HFFc6 (cell line): ENCODE measurements at regions not wholly inside any gene's neighbourhood (a gene's known extent, or its start where the extent isn't known, plus 50 kb on each side); places are given as distances from the start of the nearest gene placed in this dataset.

Experiments
- DNase-seq: peaks from one replicate; pipeline ENCODE4 v3.0.0-alpha.2; 2018
- H3K27ac Mint-ChIP-seq: 2 replicates; pipeline ENCODE4 v1.8.0; 2020; ENCODE audit warnings: mild to moderate bottlenecking, mixed read lengths
- H3K27me3 Mint-ChIP-seq: 2 replicates; pipeline ENCODE4 v1.8.0; 2021; ENCODE audit warnings: mild to moderate bottlenecking, moderate library complexity, mixed read lengths; ENCODE audit not compliant: insufficient read depth
- H3K36me3 Mint-ChIP-seq: 2 replicates; pipeline ENCODE4 v1.8.0; 2021; ENCODE audit warnings: low read depth, mixed read lengths
- H3K4me1 Mint-ChIP-seq: 2 replicates; pipeline ENCODE4 v1.8.0; 2020; ENCODE audit warnings: low read depth, mixed read lengths
- H3K4me3 Mint-ChIP-seq: 2 replicates; pipeline ENCODE4 v1.8.0; 2020; ENCODE audit warnings: mild to moderate bottlenecking, moderate library complexity, mixed read lengths
- H3K9me3 Mint-ChIP-seq: 2 replicates; pipeline ENCODE4 v1.8.0; 2020; ENCODE audit warnings: mild to moderate bottlenecking, mixed read lengths
- TF ChIP-seq, protein P1 (sequence below): fragments of 200-600 bp; sonication (generic); IDR thresholded peaks from 2 replicates; pipeline ENCODE4 v1.5.0; 2021; ENCODE audit warnings: antibody characterized with exemption, mild to moderate bottlenecking

DNA sequence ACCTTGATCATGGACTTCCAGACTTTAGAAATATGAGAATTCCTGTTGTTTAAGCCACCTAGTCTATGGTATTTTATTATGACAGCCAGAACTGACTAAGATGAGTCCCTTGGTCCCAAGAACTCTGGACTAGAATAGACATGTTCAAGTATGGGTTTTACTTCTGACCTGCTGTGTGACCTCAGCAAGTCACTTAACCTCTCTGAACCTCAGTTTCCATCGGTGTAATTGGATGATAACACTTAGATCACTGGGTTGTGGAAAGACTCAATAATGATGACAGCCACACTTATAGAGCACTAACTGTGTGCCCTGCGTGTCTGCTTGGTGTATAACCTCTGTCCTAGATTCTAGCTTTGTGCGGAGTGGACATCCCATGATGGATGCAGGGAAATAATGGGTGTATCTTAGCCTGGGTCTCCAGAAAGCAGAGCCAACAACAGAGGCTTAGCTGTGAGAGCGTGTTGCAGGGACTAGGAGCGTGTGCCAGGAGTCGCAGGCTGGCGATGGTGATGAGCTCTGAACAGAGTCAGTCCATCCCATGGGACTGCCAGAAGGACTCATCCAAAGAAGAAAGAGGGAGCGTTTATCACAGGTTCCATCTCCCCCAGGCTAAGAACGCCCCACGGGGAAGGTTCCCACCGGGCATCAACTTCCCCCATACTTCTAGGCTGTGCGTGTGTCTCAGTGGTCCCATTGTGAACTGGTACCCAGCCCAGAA lies 93.2 kb upstream of the TP53I11 start:
- Mint-ChIP-seq H3K36me3 (no peaks in the 10 kb centered on the region), H3K27ac (no peak overlapping the region), H3K4me1 (peaks cover 13% of the 10 kb centered on the region), H3K4me3 (no peak overlapping the region), H3K27me3 (peaks cover 24% of the 10 kb centered on the region), H3K9me3 (peaks cover 6% of the 10 kb centered on the region; the same call in 1 of the 2 replicates)
- DNase-seq = no peak
- TF ChIP-seq, protein P1, sequence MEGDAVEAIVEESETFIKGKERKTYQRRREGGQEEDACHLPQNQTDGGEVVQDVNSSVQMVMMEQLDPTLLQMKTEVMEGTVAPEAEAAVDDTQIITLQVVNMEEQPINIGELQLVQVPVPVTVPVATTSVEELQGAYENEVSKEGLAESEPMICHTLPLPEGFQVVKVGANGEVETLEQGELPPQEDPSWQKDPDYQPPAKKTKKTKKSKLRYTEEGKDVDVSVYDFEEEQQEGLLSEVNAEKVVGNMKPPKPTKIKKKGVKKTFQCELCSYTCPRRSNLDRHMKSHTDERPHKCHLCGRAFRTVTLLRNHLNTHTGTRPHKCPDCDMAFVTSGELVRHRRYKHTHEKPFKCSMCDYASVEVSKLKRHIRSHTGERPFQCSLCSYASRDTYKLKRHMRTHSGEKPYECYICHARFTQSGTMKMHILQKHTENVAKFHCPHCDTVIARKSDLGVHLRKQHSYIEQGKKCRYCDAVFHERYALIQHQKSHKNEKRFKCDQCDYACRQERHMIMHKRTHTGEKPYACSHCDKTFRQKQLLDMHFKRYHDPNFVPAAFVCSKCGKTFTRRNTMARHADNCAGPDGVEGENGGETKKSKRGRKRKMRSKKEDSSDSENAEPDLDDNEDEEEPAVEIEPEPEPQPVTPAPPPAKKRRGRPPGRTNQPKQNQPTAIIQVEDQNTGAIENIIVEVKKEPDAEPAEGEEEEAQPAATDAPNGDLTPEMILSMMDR = no peak

DNA sequence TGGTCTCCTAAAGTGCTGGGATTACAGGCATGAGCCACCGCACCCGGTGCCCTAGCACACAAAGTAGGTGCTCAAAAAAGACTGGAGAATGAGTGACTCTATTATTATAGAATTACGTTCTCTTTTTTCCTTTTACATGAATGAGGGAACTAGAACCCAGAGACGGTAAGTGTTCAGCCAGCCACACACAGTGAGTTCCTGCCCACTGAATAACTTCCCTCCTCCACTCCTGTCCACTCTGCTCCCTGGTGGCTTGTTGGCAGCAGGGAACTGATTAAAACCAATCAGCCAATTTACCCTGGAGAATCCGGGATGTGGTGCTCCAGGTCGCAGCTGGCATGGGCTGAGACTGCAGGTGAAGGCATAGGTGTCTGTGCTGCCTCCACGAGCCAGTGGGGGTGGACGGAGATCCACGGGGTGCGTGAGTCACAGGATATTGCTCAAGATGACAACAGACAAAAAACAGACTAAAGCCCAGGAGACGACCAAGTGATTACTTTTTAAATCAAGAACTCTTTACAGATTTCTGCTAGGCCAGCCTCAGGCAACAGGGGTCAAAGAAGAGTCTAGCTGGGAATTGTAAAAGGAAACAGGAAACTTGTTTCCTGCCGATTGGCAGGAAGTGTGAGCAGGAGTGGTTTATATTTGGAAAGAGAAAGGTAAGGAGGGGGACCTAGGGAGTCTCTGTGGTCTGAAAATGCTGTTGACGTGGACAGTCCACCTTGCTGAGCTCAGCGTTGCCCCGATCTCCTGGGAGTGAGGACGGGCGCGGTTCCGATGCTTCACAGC lies 95.2 kb upstream of the TP53I11 start:
- H3K4me1 Mint-ChIP-seq = peaks cover 13% of the 10 kb centered on the region
- H3K36me3 Mint-ChIP-seq = no peaks in the 10 kb centered on the region
- DNase-seq = peak; percentile 40
- H3K27me3 Mint-ChIP-seq = peaks cover 27% of the 10 kb centered on the region
- peak overlapping the region; percentile 50 for H3K4me3 Mint-ChIP-seq
- TF ChIP-seq, protein P1 = peak; percentile 15; the same call in 1 of the 2 replicates
- H3K9me3 Mint-ChIP-seq = no peaks in the 10 kb centered on the region
- peak overlapping the region; percentile 51; the same call in 1 of the 2 replicates for H3K27ac Mint-ChIP-seq

DNA sequence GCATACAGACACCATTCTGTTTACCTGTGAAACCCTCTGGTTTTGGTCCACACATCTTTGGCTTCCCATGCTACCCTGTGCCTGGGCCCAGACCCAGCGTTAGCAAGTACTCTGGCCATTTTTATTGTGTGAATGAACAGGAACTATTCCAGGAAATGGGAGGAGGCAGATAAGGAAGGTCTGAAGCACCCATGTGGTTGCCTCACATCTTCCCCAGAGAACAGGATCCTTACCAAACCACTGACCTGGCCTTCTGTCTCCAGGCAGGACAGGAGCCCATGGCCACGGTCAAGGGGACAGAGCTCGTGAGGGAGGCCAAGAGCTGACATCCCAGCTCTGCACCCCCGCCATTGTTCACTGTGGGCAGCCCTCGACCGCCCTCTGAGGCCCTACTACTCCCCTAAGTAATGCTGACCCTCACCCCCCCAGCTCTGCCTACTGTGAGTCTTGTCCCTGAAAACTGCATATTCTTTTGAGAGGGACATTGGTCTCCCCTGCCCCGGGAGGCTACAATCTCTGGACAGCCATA lies 97.7 kb upstream of the TP53I11 start:
- Mint-ChIP-seq H3K4me3 (no peak overlapping the region), H3K27ac (0 out of 2 replicates have a peak overlapping the region, but pooled peaks have one; percentile 3), H3K27me3 (peaks cover 23% of the 10 kb centered on the region)

DNA sequence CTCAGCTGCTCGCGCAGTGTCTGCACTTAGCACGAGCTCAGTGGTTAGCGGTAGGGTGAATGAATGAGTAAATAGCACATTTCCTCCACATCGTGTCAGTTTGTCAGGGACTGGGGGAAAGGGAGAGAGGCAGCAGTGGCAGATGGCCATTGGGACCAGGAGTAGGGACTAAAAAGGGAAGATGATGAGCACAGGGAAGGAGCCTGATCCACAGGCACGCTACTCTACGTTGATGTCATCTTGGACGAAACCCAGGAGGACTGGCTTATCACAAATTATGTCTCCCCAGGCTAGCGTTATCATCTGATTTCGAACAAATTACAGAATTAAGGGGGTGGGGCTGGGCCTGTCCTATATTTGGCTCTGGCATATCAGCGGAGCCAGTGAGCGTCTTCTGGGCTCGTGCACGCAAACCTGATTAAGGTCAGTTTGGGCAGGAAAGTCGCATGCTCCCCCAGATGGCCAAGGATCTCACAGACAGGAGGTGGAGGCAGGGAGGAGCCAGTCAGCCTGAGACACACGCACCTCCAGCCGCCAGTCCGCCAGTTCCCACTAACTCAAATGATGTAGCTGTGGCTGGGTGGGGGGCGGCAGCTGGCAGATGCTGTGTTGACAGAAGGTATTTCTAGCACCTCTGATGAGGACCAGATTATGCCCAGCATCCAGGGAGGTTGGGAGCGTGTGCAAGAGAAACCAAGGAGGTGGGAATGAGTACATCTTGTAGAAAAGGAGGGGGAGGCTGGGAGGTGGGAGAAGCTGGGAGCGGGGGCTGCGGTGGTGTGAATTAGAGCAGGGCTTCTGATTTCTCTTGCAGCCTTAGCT lies 97.4 kb upstream of the PRDM11 start:
- Mint-ChIP-seq H3K27ac (no peak overlapping the region), H3K4me3 (no peak overlapping the region), H3K4me1 (peaks cover 13% of the 10 kb centered on the region), H3K36me3 (no peaks in the 10 kb centered on the region), H3K27me3 (peaks cover 24% of the 10 kb centered on the region), H3K9me3 (no peaks in the 10 kb centered on the region)
- TF ChIP-seq, protein P1 = no peak
- DNase-seq = no peak

More for the DNA sequence above, 97.7 kb upstream of the TP53I11 start:
- no peaks in the 10 kb centered on the region for H3K9me3 Mint-ChIP-seq
- DNase-seq = no peak
- H3K4me1 Mint-ChIP-seq = peaks cover 13% of the 10 kb centered on the region
- TF ChIP-seq, protein P1 = no peak
- no peaks in the 10 kb centered on the region for H3K36me3 Mint-ChIP-seq

DNA sequence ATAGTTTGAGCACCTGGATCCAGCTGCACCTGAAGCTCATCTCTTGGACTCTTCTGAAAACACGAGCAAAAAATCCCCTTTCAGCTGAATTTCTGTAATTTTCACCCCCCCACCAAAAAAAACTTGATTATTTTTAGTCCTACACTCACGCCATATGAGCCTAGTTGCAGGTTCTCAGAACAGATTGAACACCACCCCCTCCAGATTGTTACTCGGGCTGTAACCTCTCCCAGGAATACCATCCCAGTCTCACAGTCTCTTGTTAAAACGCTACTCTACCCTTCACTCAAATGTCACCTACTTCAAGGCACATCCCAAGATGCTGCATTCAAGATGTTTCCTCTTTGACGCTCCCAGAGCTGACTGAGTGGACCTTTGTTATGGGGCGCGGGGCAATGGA lies 96.3 kb upstream of the PRDM11 start:
- H3K4me1 Mint-ChIP-seq = peaks cover 13% of the 10 kb centered on the region
- DNase-seq = no peak
- no peak overlapping the region for H3K4me3 Mint-ChIP-seq
- no peaks in the 10 kb centered on the region for H3K36me3 Mint-ChIP-seq
- H3K9me3 Mint-ChIP-seq = no peaks in the 10 kb centered on the region
- TF ChIP-seq, protein P1 = no peak
- H3K27me3 Mint-ChIP-seq = peaks cover 26% of the 10 kb centered on the region
- H3K27ac Mint-ChIP-seq = no peak overlapping the region
